Endothelial cell of umbilical vein (primary cell): ENCODE measurements at regions not wholly inside any gene's neighbourhood (a gene's known extent, or its start where the extent isn't known, plus 50 kb on each side); places are given as distances from the start of the nearest gene placed in this dataset.

Experiments
- BruUV-seq: library from RNA; stranded (reverse); fragments of 400-500 nt; replicated peaks from 2 replicates; lab custom pipeline; 2021; lab: Mats Ljungman, UMichigan
- CTCF ChIA-PET: fragments of 300-600, 350-600 bp; sonication (Branson Sonifier 250); formaldehyde crosslinking; loops from one replicate; lab custom pipeline; 2021; ENCODE audit warnings: antibody characterized with exemption, inconsistent platforms; lab: Charles Lee
- POLR2A ChIA-PET: fragments of 300-600, 350-600 bp; sonication (Branson Sonifier 250); formaldehyde crosslinking; loops from one replicate; lab custom pipeline; 2021; ENCODE audit warnings: antibody characterized with exemption, inconsistent platforms; lab: Charles Lee
- DNase-seq: peaks from one replicate; pipeline ENCODE4 v3.0.0-alpha.2; 2011; ENCODE audit warnings: low read depth, low spot score
- FAIRE-seq: peaks from 2 replicates; lab custom pipeline; 2011; peaks lifted over from hg19 to GRCh38; lab: Jason Lieb, UNC
- H2AFZ ChIP-seq: 2 replicates; pipeline ENCODE4 v1.6.0; 2012; ENCODE audit warnings: low read depth, low read length, control low read depth, inconsistent platforms
- H3K27ac ChIP-seq: 2 replicates; pipeline ENCODE4 v1.5.1; 2011; ENCODE audit warnings: low read depth, mild to moderate bottlenecking, control low read depth, low read length, moderate library complexity; ENCODE audit not compliant: insufficient read depth
- H3K27me3 ChIP-seq, 2 experiments: 2 replicates each; pipeline versions ENCODE4 v1.6.0 to v1.6.1; 2011; ENCODE audit warnings: low read length in 2 of 2, mixed read lengths in 1 of 2; ENCODE audit not compliant: control insufficient read depth in 2 of 2, insufficient read depth in 2 of 2
- H3K36me3 ChIP-seq, 2 experiments: 2 replicates in 1 of 2; 3 replicates in 1 of 2; pipeline ENCODE4 v1.5.1; 2011; ENCODE audit warnings: low read length in 2 of 2, mild to moderate bottlenecking in 1 of 2, moderate library complexity in 1 of 2; ENCODE audit not compliant: control insufficient read depth in 2 of 2, insufficient read depth in 2 of 2; ENCODE audit errors: extremely low read depth in 1 of 2
- H3K4me1 ChIP-seq: 3 replicates; pipeline ENCODE4 v1.5.1; 2011; ENCODE audit warnings: mild to moderate bottlenecking, low read length; ENCODE audit not compliant: control insufficient read depth, insufficient read depth; ENCODE audit errors: extremely low read depth
- H3K4me2 ChIP-seq: 2 replicates; pipeline ENCODE4 v1.6.1; 2011; ENCODE audit warnings: low read length, control low read depth, mixed read lengths; ENCODE audit not compliant: insufficient read depth
- H3K4me3 ChIP-seq, 3 experiments: fragments of 200-600 bp in 1 of 3; sonication (generic), shearing (Covaris generic) in 1 of 3; replicated peaks in 1 of 3; 2 replicates each; pipeline ENCODE4 v1.5.1; 2011 to 2016; ENCODE audit warnings: control low read depth in 3 of 3, low read length in 3 of 3, mild to moderate bottlenecking in 2 of 3, inconsistent platforms in 1 of 3, low read depth in 1 of 3, moderate library complexity in 1 of 3; ENCODE audit not compliant: insufficient read depth in 1 of 3
- H3K79me2 ChIP-seq: 2 replicates; pipeline ENCODE4 v1.6.0; 2012; ENCODE audit warnings: low read length, inconsistent platforms; ENCODE audit not compliant: control insufficient read depth, insufficient read depth
- H3K9ac ChIP-seq: replicated peaks from 2 replicates; pipeline ENCODE3; 2011; ENCODE audit warnings: low read length, control low read depth; ENCODE audit not compliant: insufficient read depth; ENCODE audit errors: extremely low read depth
- H3K9me1 ChIP-seq: replicated peaks from 3 replicates; pipeline ENCODE4 v1.6.0; 2011; ENCODE audit warnings: mild to moderate bottlenecking, low read length; ENCODE audit not compliant: control insufficient read depth, insufficient read depth; ENCODE audit errors: extremely low read depth
- H3K9me3 ChIP-seq: replicated peaks from 2 replicates; pipeline ENCODE4 v1.5.1; 2012; ENCODE audit warnings: low read length, inconsistent platforms; ENCODE audit not compliant: control insufficient read depth, insufficient read depth
- H4K20me1 ChIP-seq: replicated peaks from 2 replicates; pipeline ENCODE3; 2011; ENCODE audit warnings: mild to moderate bottlenecking, low read length; ENCODE audit not compliant: control insufficient read depth, insufficient read depth; ENCODE audit errors: extremely low read depth
- CTCF ChIP-seq, 2 donors: IDR thresholded peaks; 1 replicate in 1 of 2; 2 replicates in 1 of 2; pipeline ENCODE4 v1.5.1; 2011; ENCODE audit warnings: low read length in 2 of 2, mild to moderate bottlenecking in 2 of 2, moderate library complexity in 2 of 2, control low read depth in 1 of 2, inconsistent platforms in 1 of 2, low read depth in 1 of 2; ENCODE audit not compliant: insufficient read depth in 1 of 2; ENCODE audit errors: extremely low read depth in 1 of 2
- EZH2 ChIP-seq: IDR thresholded peaks from 2 replicates; pipeline ENCODE4 v1.6.1; 2012; ENCODE audit warnings: borderline replicate concordance, low read depth, mild to moderate bottlenecking, moderate library complexity, low read length, inconsistent platforms; ENCODE audit not compliant: severe bottlenecking
- FOS ChIP-seq: IDR thresholded peaks from 2 replicates; pipeline ENCODE4 v1.6.1; 2011; ENCODE audit warnings: mild to moderate bottlenecking, low read length, moderate library complexity, borderline replicate concordance; ENCODE audit not compliant: insufficient read depth
- GATA2 ChIP-seq: IDR thresholded peaks from 2 replicates; pipeline ENCODE4 v1.7.0; 2011; ENCODE audit warnings: low read depth, mild to moderate bottlenecking, moderate library complexity, mixed read lengths, low read length; ENCODE audit not compliant: insufficient read length, insufficient read depth
- JUN ChIP-seq: IDR thresholded peaks from 2 replicates; pipeline ENCODE4 v1.6.1; 2011; ENCODE audit warnings: borderline replicate concordance, low read depth; ENCODE audit not compliant: insufficient read length, insufficient read depth
- MAX ChIP-seq: IDR thresholded peaks from 2 replicates; pipeline ENCODE4 v1.6.1; 2011; ENCODE audit not compliant: insufficient read depth, insufficient read length
- MYC ChIP-seq: IDR thresholded peaks from one replicate; pipeline ENCODE4 v1.6.1; 2011; ENCODE audit warnings: mild to moderate bottlenecking, low read depth, low read length
- POLR2A ChIP-seq: IDR thresholded peaks from 2 replicates; pipeline ENCODE4 v1.6.1; 2012; ENCODE audit warnings: low read depth, mild to moderate bottlenecking, control low read depth, low read length
- POLR2AphosphoS5 ChIP-seq: IDR thresholded peaks from 2 replicates; pipeline ENCODE4 v1.6.1; 2012; ENCODE audit warnings: low read depth, mild to moderate bottlenecking, control low read depth, low read length, moderate library complexity; ENCODE audit not compliant: insufficient read depth
- dilution Hi-C: fragments of 300-500 bp; cut with MboI; formaldehyde crosslinking; loops from one replicate; pipeline ENCODE4 v1.15.0; 2019; ENCODE audit warnings: low sequenced_read_pairs; ENCODE audit not compliant: extremely low pct_ligation_motif_present
- intact Hi-C: fragments of 100-400 bp; cut with micrococcal nuclease; formaldehyde crosslinking; loops from one replicate; pipeline ENCODE4 v1.10.0; 2022

- POLR2A ChIA-PET, result no interaction called here
Measured at GRCh38 chr18:70459731-70460130, 170.9 kb downstream of the SOCS6 start.

More at GRCh38 chr18:70459731-70460130, 170.9 kb downstream of the SOCS6 start:
- TF ChIP-seq MYC, result no peak
- no peak for TF ChIP-seq POLR2AphosphoS5
- no peak for TF ChIP-seq GATA2
- TF ChIP-seq JUN, result no peak
- TF ChIP-seq CTCF (IDR thresholded peaks at IDR 0.05; ENCODE audit: extremely low read depth in 1 of 2, insufficient read depth in 1 of 2, low read depth in 1 of 2, low read length in 2 of 2), result no peak
- no peak for TF ChIP-seq FOS
- TF ChIP-seq EZH2, result no peak
- TF ChIP-seq POLR2A, result no peak
- no peak for TF ChIP-seq MAX
- peaks cover 8 to 26% of the 10 kb centered on the region in 2 experiments for H3K27me3 ChIP-seq
- FAIRE-seq (no peak), DNase-seq (no peak)
- H3K79me2 ChIP-seq, result no peaks in the 10 kb centered on the region
- H3K4me1 ChIP-seq, result peaks cover 3% of the 10 kb centered on the region
- CTCF ChIA-PET, result interaction anchor here (1.0 to 1.1 kb wide), 3 partner anchors 26 to 288 kb away, joined by 3 to 5 read pairs (median 3); no protein-coding TSS in a partner anchor
- no peak overlapping the region for H3K4me3 ChIP-seq
- no peak overlapping the region for H2AFZ ChIP-seq
- dilution Hi-C loops (no loop called here), intact Hi-C loops (no loop called here)
- no peaks in the 10 kb centered on the region for H3K36me3 ChIP-seq
- no peaks in the 10 kb centered on the region for H4K20me1 ChIP-seq
- H3K9me1 ChIP-seq, result no peaks in the 10 kb centered on the region
- H3K4me2 ChIP-seq, result no peak overlapping the region
- H3K9me3 ChIP-seq, result no peaks in the 10 kb centered on the region
- H3K9ac ChIP-seq, result no peak overlapping the region
- no peak overlapping the region for H3K27ac ChIP-seq
- no TSS peak for BruUV-seq
